ENCODE measurements at regions not wholly inside any gene's neighbourhood (a gene's known extent, or its start where the extent isn't known, plus 50 kb on each side); places are given as distances from the start of the nearest gene placed in this dataset.

GRCh38 chr7:153327683-153328082 lies 568.1 kb downstream of the ACTR3B start:
- no peaks in the 10 kb centered on the region for H3K79me1 ChIP-seq (ENCODE audit: low read depth in 1 of 2, low read length in 2 of 2)
- no peaks in the 10 kb centered on the region for H3K9me1 ChIP-seq (ENCODE audit: insufficient read depth, low read length)
- TF ChIP-seq RFX5 (IDR thresholded peaks at IDR 0.05; ENCODE audit: low read depth, low read length) (no peak), MXI1 (IDR thresholded peaks at IDR 0.05; ENCODE audit: borderline replicate concordance, low read depth, low read length) (no peak), BHLHE40 (IDR thresholded peaks at IDR 0.05; ENCODE audit: low read depth, low read length) (no peak), NFE2L2 (IDR thresholded peaks at IDR 0.05; ENCODE audit: low read depth, low read length) (no peak), CTCF (conservative IDR thresholded peaks at IDR 0.05; ENCODE audit: low read depth, low read length) (no peak), RAD21 (IDR thresholded peaks at IDR 0.05; ENCODE audit: low read length) (no peak), CHD1 (IDR thresholded peaks at IDR 0.05; ENCODE audit: low read depth, low read length) (no peak), MAFK (IDR thresholded peaks at IDR 0.05; ENCODE audit: low read depth, low read length) (no peak), CEBPB (IDR thresholded peaks at IDR 0.05; ENCODE audit: low read depth, low read length) (no peak), ELK1 (IDR thresholded peaks at IDR 0.05; ENCODE audit: borderline replicate concordance, low read depth, low read length) (no peak), RCOR1 (IDR thresholded peaks at IDR 0.05; ENCODE audit: insufficient replicate concordance, low read length) (no peak)
- no peak overlapping the region for H3K4ac ChIP-seq (ENCODE audit: low read depth, low read length)
- H3K9ac ChIP-seq (ENCODE audit: low read depth, low read length): no peak overlapping the region
- H3K18ac ChIP-seq (ENCODE audit: low read depth, low read length): no peak overlapping the region
- no peak overlapping the region for H2BK120ac ChIP-seq (ENCODE audit: low read depth, low read length)
- no peaks in the 10 kb centered on the region for H3K36me3 ChIP-seq (ENCODE audit: control insufficient read depth, insufficient read depth, low read length)
- dilution Hi-C loops (cut with HindIII; ENCODE audit: low sequenced_read_pairs, unreplicated experiment) (no loop called here), intact Hi-C loops (cut with micrococcal nuclease) (no loop called here), in situ Hi-C loops (cut with MboI; ENCODE audit: low sequenced_read_pairs) (no loop called here)
- H3K4me3 ChIP-seq (ENCODE audit: insufficient read depth, low read depth, low read length): no peak overlapping the region
- H3K4me1 ChIP-seq (ENCODE audit: control insufficient read depth, insufficient read depth, low read length): no peaks in the 10 kb centered on the region
- no peaks in the 10 kb centered on the region for H4K20me1 ChIP-seq (ENCODE audit: insufficient read depth, low read length)
- H3K4me2 ChIP-seq (ENCODE audit: low read depth, low read length): no peak overlapping the region
- H3K56ac ChIP-seq (ENCODE audit: extremely low read depth, insufficient read depth, low read length): no peak overlapping the region
- WGBS, 2 experiments (ENCODE audit: extremely low coverage in 2 of 2, insufficient read length in 1 of 2): no CpG with 5 or more reads among the region's 9 CpGs
- POLR2A ChIA-PET (ENCODE audit: unreplicated experiment): no interaction called here
- H4K8ac ChIP-seq (ENCODE audit: low read depth in 2 of 2, low read length in 2 of 2): no peak overlapping the region
- H3K27me3 ChIP-seq (ENCODE audit: control insufficient read depth, insufficient read depth, low read length): no peaks in the 10 kb centered on the region
- H2BK15ac ChIP-seq (ENCODE audit: low read depth, low read length): no peak overlapping the region
- H3K27ac ChIP-seq (ENCODE audit: insufficient read depth, low read length): no peak overlapping the region
- H2AK5ac ChIP-seq (ENCODE audit: low read depth, low read length): no peak overlapping the region
- no peak overlapping the region for H4K5ac ChIP-seq (ENCODE audit: low read depth, low read length)
- no peak overlapping the region for H4K91ac ChIP-seq (ENCODE audit: insufficient read depth, low read depth, low read length)
- no peak for DNase-seq
- H3K9me3 ChIP-seq (ENCODE audit: control insufficient read depth, insufficient read depth, low read length): peaks cover 31% of the 10 kb centered on the region
- H2BK5ac ChIP-seq (ENCODE audit: low read depth, low read length, poor library complexity, severe bottlenecking): no peak overlapping the region
- CTCF ChIA-PET: no interaction called here
- H2AFZ ChIP-seq (replicated peaks; ENCODE audit: low read length, poor library complexity): no peak overlapping the region
- H3K14ac ChIP-seq (replicated peaks; ENCODE audit: low read depth, low read length): no peak overlapping the region
- no TSS peak for BruUV-seq (replicated peaks)
- no peak overlapping the region for H3K23ac ChIP-seq (ENCODE audit: low read depth, low read length)
- H2BK20ac ChIP-seq (ENCODE audit: low read depth, low read length): no peak overlapping the region
- H2AK9ac ChIP-seq (replicated peaks; ENCODE audit: low read depth, low read length, poor library complexity): no peak overlapping the region
- no peak for ATAC-seq (ENCODE audit: low read depth)
